GM21360 (cell line): ENCODE measurements at regions not wholly inside any gene's neighbourhood (a gene's known extent, or its start where the extent isn't known, plus 50 kb on each side); places are given as distances from the start of the nearest gene placed in this dataset.
"Not testable (repeated sequence)": the region's sequence is repeated elsewhere in the genome, so short reads cannot be mapped to it uniquely, and the experiment has no call there.

Source experiments
- ATAC-seq: cut with Tn5 transposase; IDR thresholded peaks from one replicate; pipeline ENCODE4 v1.9.1; 2021; ENCODE audit warnings: mild to moderate bottlenecking, moderate library complexity; ENCODE audit not compliant: unreplicated experiment

GRCh38 chrX:104513162-104513561 lies 52.8 kb upstream of the IL1RAPL2 start:
- ATAC-seq, result no peak

- ATAC-seq, result no peak
Observed at GRCh38 chrX:104510801-104511200, 55.2 kb upstream of the IL1RAPL2 start.

- no peak for ATAC-seq
Observed at GRCh38 chrX:104502460-104502859, 63.5 kb upstream of the IL1RAPL2 start.

GRCh38 chrX:104488811-104489210 lies 77.2 kb upstream of the IL1RAPL2 start:
- no peak for ATAC-seq

GRCh38 chrX:104486691-104487090 lies 79.3 kb upstream of the IL1RAPL2 start:
- no peak for ATAC-seq

- ATAC-seq, result no peak
Observed at GRCh38 chrX:104482757-104483156, 83.2 kb upstream of the IL1RAPL2 start.

GRCh38 chrX:104469771-104470170 lies 96.2 kb upstream of the IL1RAPL2 start:
- ATAC-seq, result no peak

GRCh38 chrX:104459796-104460195 lies 106.2 kb upstream of the IL1RAPL2 start:
- ATAC-seq, result no peak

- not testable (repeated sequence) for ATAC-seq
Observed at GRCh38 chrX:104457130-104457529, 108.9 kb upstream of the IL1RAPL2 start.

- no peak for ATAC-seq
Observed at GRCh38 chrX:104450316-104450715, 115.7 kb upstream of the IL1RAPL2 start.

GRCh38 chrX:104445591-104445990 lies 120.4 kb upstream of the IL1RAPL2 start:
- no peak for ATAC-seq

GRCh38 chrX:104435249-104435648 lies 130.8 kb upstream of the IL1RAPL2 start:
- no peak for ATAC-seq

- ATAC-seq, result no peak
Observed at GRCh38 chrX:104432321-104432720, 133.7 kb upstream of the IL1RAPL2 start.

GRCh38 chrX:104430742-104431119 lies 135.3 kb upstream of the IL1RAPL2 start:
- ATAC-seq, result no peak

- ATAC-seq, result no peak
Observed at GRCh38 chrX:104430072-104430741, 135.8 kb upstream of the IL1RAPL2 start.

GRCh38 chrX:104428231-104428630 lies 137.8 kb upstream of the IL1RAPL2 start:
- no peak for ATAC-seq

GRCh38 chrX:104427693-104428092 lies 138.3 kb upstream of the IL1RAPL2 start:
- no peak for ATAC-seq

- ATAC-seq, result no peak
Observed at GRCh38 chrX:104427073-104427472, 138.9 kb upstream of the IL1RAPL2 start.

- ATAC-seq, result no peak
Observed at GRCh38 chrX:104420907-104421306, 145.1 kb upstream of the IL1RAPL2 start.

GRCh38 chrX:104419926-104420325 lies 146.1 kb upstream of the IL1RAPL2 start:
- no peak for ATAC-seq

- ATAC-seq, result no peak
Observed at GRCh38 chrX:104419211-104419610, 146.8 kb upstream of the IL1RAPL2 start.

GRCh38 chrX:104411800-104412199 lies 154.2 kb upstream of the IL1RAPL2 start:
- ATAC-seq, result no peak

- no peak for ATAC-seq
Observed at GRCh38 chrX:104400387-104400786, 145.7 kb upstream of the ESX1 start.
